GM12864 (cell line): ENCODE measurements at regions not wholly inside any gene's neighbourhood (a gene's known extent, or its start where the extent isn't known, plus 50 kb on each side); places are given as distances from the start of the nearest gene placed in this dataset.
"Not testable (repeated sequence)": the region's sequence is repeated elsewhere in the genome, so short reads cannot be mapped to it uniquely, and the experiment has no call there.

Source experiments
- DNase-seq: peaks from one replicate; pipeline ENCODE4 v3.0.0-alpha.2; 2011; ENCODE audit warnings: low read depth
- H3K4me3 ChIP-seq: 2 replicates; pipeline ENCODE4 v1.5.1; 2011; ENCODE audit warnings: mild to moderate bottlenecking, low read depth, low read length, control low read depth
- CTCF ChIP-seq: IDR thresholded peaks from 2 replicates; pipeline ENCODE4 v1.5.1; 2011; ENCODE audit warnings: low read depth, mild to moderate bottlenecking, moderate library complexity, low read length, control low read depth, inconsistent platforms; ENCODE audit errors: missing control alignments

GRCh38 chr3:162390891-162391290 lies 894.3 kb downstream of the OTOL1 start:
- no peak overlapping the region for H3K4me3 ChIP-seq
- TF ChIP-seq CTCF: no peak
- DNase-seq: no peak

GRCh38 chr3:162391301-162391700 lies 894.7 kb downstream of the OTOL1 start:
- DNase-seq: no peak
- H3K4me3 ChIP-seq: no peak overlapping the region
- TF ChIP-seq CTCF: no peak

GRCh38 chr3:162395496-162395895 lies 898.9 kb downstream of the OTOL1 start:
- no peak for DNase-seq
- no peak for TF ChIP-seq CTCF
- no peak overlapping the region for H3K4me3 ChIP-seq

GRCh38 chr3:162398554-162398953 lies 901.9 kb downstream of the OTOL1 start:
- no peak for TF ChIP-seq CTCF
- DNase-seq: no peak
- H3K4me3 ChIP-seq: no peak overlapping the region

GRCh38 chr3:162400697-162401096 lies 904.1 kb downstream of the OTOL1 start:
- no peak for DNase-seq
- no peak for TF ChIP-seq CTCF

GRCh38 chr3:162411556-162411955 lies 914.9 kb downstream of the OTOL1 start:
- H3K4me3 ChIP-seq, DNase-seq: not testable (repeated sequence)

More at GRCh38 chr3:162400697-162401096, 904.1 kb downstream of the OTOL1 start:
- no peak overlapping the region for H3K4me3 ChIP-seq

GRCh38 chr3:162421721-162422120 lies 925.1 kb downstream of the OTOL1 start:
- no peak for DNase-seq
- no peak for TF ChIP-seq CTCF
- H3K4me3 ChIP-seq: no peak overlapping the region

- no peak for TF ChIP-seq CTCF
- no peak for DNase-seq
- H3K4me3 ChIP-seq: no peak overlapping the region
These were observed 931.6 kb downstream of the OTOL1 start for GRCh38 chr3:162428192-162428591.
